ENCODE measurements at regions not wholly inside any gene's neighbourhood (a gene's known extent, or its start where the extent isn't known, plus 50 kb on each side); places are given as distances from the start of the nearest gene placed in this dataset.

- no peak for TF ChIP-seq EZH2phosphoT487 (IDR thresholded peaks at IDR 0.05; ENCODE audit: low read depth, severe bottlenecking, unreplicated experiment)
- TF ChIP-seq EZH2 (IDR thresholded peaks at IDR 0.05; ENCODE audit: borderline replicate concordance), result no peak
- no peak for TF ChIP-seq CTCF (IDR thresholded peaks at IDR 0.05; ENCODE audit: poor library complexity)
- H3K79me2 ChIP-seq, result no peaks in the 10 kb centered on the region
- no peaks in the 10 kb centered on the region for H3K9me3 ChIP-seq (ENCODE audit: low read depth)
- no peaks in the 10 kb centered on the region for H3K27me3 ChIP-seq
- H3K4me1 ChIP-seq (ENCODE audit: insufficient read depth), result no peaks in the 10 kb centered on the region
- no peak overlapping the region for H3K4me2 ChIP-seq
- no peaks in the 10 kb centered on the region for H3K9me2 ChIP-seq (replicated peaks; ENCODE audit: insufficient read depth)
- no peak overlapping the region for H2AFZ ChIP-seq
- no peaks in the 10 kb centered on the region for H4K20me1 ChIP-seq (ENCODE audit: insufficient read depth, poor library complexity, severe bottlenecking)
- no peak overlapping the region for H3K27ac ChIP-seq
- WGBS (ENCODE audit: low lambda C conversion rate, missing lambda C conversion rate), result 52% methylated on average over 3 of the region's 3 CpGs
- DNase-seq (ENCODE audit: low spot score), result no peak
- no peak overlapping the region for H3K4me3 ChIP-seq
- no peaks in the 10 kb centered on the region for H3K36me3 ChIP-seq (replicated peaks; ENCODE audit: insufficient read depth, low read depth)
These were observed 313.9 kb downstream of the BMPER start for GRCh38 chr7:34219153-34219718.

GRCh38 chr7:34220506-34221185 lies 315.3 kb downstream of the BMPER start:
- no peak overlapping the region for H3K27ac ChIP-seq
- no peaks in the 10 kb centered on the region for H3K9me3 ChIP-seq (ENCODE audit: low read depth)
- no peaks in the 10 kb centered on the region for H3K4me1 ChIP-seq (ENCODE audit: insufficient read depth)
- H3K27me3 ChIP-seq, result no peaks in the 10 kb centered on the region
- no peaks in the 10 kb centered on the region for H3K79me2 ChIP-seq
- DNase-seq (ENCODE audit: low spot score), result no peak
- no peak overlapping the region for H3K4me3 ChIP-seq
- H3K36me3 ChIP-seq (replicated peaks; ENCODE audit: insufficient read depth, low read depth), result no peaks in the 10 kb centered on the region
- H3K4me2 ChIP-seq, result no peak overlapping the region
- H2AFZ ChIP-seq, result no peak overlapping the region
- no peaks in the 10 kb centered on the region for H3K9me2 ChIP-seq (replicated peaks; ENCODE audit: insufficient read depth)
- H4K20me1 ChIP-seq (ENCODE audit: insufficient read depth, poor library complexity, severe bottlenecking), result no peaks in the 10 kb centered on the region
- 87% methylated on average over 4 of the region's 4 CpGs for WGBS (ENCODE audit: low lambda C conversion rate, missing lambda C conversion rate)
- TF ChIP-seq EZH2phosphoT487 (IDR thresholded peaks at IDR 0.05; ENCODE audit: low read depth, severe bottlenecking, unreplicated experiment) (no peak), CTCF (IDR thresholded peaks at IDR 0.05; ENCODE audit: poor library complexity) (no peak), EZH2 (IDR thresholded peaks at IDR 0.05; ENCODE audit: borderline replicate concordance) (no peak)

- Histone ChIP-seq H4K20me1 (ENCODE audit: insufficient read depth, poor library complexity, severe bottlenecking) (no peaks in the 10 kb centered on the region), H3K4me3 (no peak overlapping the region), H3K79me2 (no peaks in the 10 kb centered on the region), H3K27me3 (no peaks in the 10 kb centered on the region), H3K9me2 (replicated peaks; ENCODE audit: insufficient read depth) (no peaks in the 10 kb centered on the region), H3K4me2 (no peak overlapping the region), H3K36me3 (replicated peaks; ENCODE audit: insufficient read depth, low read depth) (no peaks in the 10 kb centered on the region), H2AFZ (no peak overlapping the region), H3K4me1 (ENCODE audit: insufficient read depth) (no peaks in the 10 kb centered on the region), H3K9me3 (ENCODE audit: low read depth) (no peaks in the 10 kb centered on the region), H3K27ac (no peak overlapping the region)
- no peak for DNase-seq (ENCODE audit: low spot score)
- no peak for TF ChIP-seq EZH2phosphoT487 (IDR thresholded peaks at IDR 0.05; ENCODE audit: low read depth, severe bottlenecking, unreplicated experiment)
- TF ChIP-seq CTCF (IDR thresholded peaks at IDR 0.05; ENCODE audit: poor library complexity), result no peak
- TF ChIP-seq EZH2 (IDR thresholded peaks at IDR 0.05; ENCODE audit: borderline replicate concordance), result no peak
These were observed 317.0 kb downstream of the BMPER start for GRCh38 chr7:34222316-34222715.
